ENCODE measurements at regions not wholly inside any gene's neighbourhood (a gene's known extent, or its start where the extent isn't known, plus 50 kb on each side); places are given as distances from the start of the nearest gene placed in this dataset.

DNA sequence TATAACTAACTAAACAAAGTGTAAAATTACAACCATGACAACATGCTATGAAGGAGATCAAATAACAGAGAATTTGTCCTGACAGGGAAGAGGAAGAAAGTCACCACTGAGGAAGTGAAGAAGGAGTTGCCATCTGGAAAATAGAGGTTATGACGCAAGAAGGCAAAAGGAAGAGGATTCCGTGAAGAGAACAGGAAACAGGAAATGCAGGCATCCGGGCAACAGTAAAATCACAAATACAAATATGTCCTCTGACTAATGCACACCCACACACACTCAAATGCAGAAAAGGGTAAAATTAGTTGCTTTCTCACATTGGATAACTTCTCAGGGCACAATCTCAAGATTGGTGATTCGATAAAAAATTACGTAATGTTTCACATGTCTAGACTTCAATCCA lies 278.4 kb downstream of the TMX3 start:
- intact Hi-C loops (cut with DNase I; ENCODE audit: low total_unique reads): no loop called here
- WGBS, 2 donors: 31 to 46% methylated on average over 5 of the region's 5 CpGs
- no peak for TF ChIP-seq POLR2A (IDR thresholded peaks at IDR 0.05)
- TF ChIP-seq, protein P1, sequence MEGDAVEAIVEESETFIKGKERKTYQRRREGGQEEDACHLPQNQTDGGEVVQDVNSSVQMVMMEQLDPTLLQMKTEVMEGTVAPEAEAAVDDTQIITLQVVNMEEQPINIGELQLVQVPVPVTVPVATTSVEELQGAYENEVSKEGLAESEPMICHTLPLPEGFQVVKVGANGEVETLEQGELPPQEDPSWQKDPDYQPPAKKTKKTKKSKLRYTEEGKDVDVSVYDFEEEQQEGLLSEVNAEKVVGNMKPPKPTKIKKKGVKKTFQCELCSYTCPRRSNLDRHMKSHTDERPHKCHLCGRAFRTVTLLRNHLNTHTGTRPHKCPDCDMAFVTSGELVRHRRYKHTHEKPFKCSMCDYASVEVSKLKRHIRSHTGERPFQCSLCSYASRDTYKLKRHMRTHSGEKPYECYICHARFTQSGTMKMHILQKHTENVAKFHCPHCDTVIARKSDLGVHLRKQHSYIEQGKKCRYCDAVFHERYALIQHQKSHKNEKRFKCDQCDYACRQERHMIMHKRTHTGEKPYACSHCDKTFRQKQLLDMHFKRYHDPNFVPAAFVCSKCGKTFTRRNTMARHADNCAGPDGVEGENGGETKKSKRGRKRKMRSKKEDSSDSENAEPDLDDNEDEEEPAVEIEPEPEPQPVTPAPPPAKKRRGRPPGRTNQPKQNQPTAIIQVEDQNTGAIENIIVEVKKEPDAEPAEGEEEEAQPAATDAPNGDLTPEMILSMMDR (IDR thresholded peaks at IDR 0.05): no peak
- no peak for DNase-seq (ENCODE audit: low spot score in 2 of 2)
- H3K4me3 ChIP-seq (ENCODE audit: low read depth, poor library complexity, severe bottlenecking): no peak overlapping the region

DNA sequence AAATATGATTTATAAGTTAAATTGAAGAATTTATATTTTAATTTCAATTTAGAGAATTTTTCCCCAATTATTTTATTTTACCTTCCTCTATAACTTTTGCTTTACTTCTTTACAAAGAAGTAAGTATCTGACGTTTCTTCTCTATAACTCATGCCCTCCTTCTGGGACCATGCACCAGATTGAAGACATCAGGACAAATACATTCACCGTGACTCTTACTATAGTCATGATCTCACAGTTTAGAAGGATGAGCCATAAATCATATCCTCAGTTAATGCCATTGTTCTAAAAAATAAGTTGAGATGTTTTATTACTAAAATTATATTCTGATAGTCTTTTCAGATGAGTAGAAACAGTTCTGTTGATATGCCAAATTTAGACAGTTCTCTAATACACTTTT lies 279.3 kb downstream of the TMX3 start:
- DNase-seq (ENCODE audit: low spot score in 2 of 2): no peak
- WGBS, 2 donors: 63 to 71% methylated on average over 2 of the region's 2 CpGs
- no peak overlapping the region for H3K4me3 ChIP-seq (ENCODE audit: low read depth, poor library complexity, severe bottlenecking)
- intact Hi-C loops (cut with DNase I; ENCODE audit: low total_unique reads): no loop called here
- TF ChIP-seq POLR2A (IDR thresholded peaks at IDR 0.05): no peak
- TF ChIP-seq, protein P1 (IDR thresholded peaks at IDR 0.05): no peak

DNA sequence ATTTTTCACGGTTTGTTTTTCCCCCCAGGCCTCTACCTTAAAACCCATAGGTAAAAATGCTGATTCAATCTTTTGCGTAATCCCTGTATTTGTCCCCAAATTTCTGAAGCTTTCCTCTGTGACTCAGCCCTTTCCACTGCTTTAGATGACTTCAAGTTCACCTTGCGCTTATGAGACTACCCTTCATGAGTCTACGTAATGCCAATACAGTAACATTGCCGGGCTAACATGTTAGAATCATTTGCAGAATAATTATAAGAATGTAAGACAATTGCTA lies 283.0 kb downstream of the TMX3 start:
- no peak for DNase-seq (ENCODE audit: low spot score in 2 of 2)
- intact Hi-C loops (cut with DNase I; ENCODE audit: low total_unique reads): no loop called here
- no peak overlapping the region for H3K4me3 ChIP-seq (ENCODE audit: low read depth, poor library complexity, severe bottlenecking)
- WGBS, 2 donors: 77 to 86% methylated on average over 5 of the region's 5 CpGs
- TF ChIP-seq, protein P1 (IDR thresholded peaks at IDR 0.05): no peak
- no peak for TF ChIP-seq POLR2A (IDR thresholded peaks at IDR 0.05)

DNA sequence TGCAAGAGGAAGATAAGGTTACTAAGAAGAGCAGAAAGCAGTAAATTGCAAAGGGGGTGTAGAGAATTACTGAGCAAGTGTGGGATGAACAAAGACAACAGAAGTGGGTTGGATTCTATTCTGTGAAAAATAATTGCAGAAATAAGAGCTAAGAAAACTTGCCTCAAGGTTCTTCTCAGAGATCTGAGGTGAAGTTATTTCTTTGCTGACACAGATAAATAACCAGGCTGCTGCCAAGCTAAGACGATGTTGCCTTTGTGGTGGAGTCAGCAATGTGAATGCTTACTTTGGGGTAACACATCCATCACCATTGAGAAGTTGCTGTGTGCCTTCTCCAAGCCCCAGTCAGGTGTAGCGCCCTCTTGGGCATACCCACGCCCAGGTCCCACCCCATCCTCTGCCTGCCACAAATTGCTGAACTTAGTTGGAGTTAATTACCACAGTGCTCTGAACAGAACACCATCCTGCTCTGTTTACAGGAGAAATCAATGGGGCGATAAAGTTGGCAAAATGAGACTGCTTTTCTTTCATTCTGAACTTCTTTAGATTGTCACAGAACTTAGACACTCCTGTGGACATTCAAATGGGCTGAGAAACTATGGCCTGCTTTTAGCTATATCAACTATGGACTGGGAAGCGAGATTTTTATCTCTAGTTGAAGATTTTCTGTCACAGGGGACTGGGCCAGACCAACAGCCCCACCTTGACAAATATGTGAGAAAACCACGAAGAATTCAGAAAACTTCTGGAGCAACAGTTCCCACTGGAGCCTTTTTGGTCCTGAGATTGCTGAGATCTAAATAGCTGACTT lies 283.6 kb downstream of the TMX3 start:
- no peak for DNase-seq (ENCODE audit: low spot score in 2 of 2)
- no peak for TF ChIP-seq POLR2A (IDR thresholded peaks at IDR 0.05)
- TF ChIP-seq, protein P1 (IDR thresholded peaks at IDR 0.05): no peak
- 65 to 68% methylated on average over 6 of the region's 6 CpGs for WGBS, 2 donors
- intact Hi-C loops (cut with DNase I; ENCODE audit: low total_unique reads): no loop called here
- H3K4me3 ChIP-seq (ENCODE audit: low read depth, poor library complexity, severe bottlenecking): no peak overlapping the region

DNA sequence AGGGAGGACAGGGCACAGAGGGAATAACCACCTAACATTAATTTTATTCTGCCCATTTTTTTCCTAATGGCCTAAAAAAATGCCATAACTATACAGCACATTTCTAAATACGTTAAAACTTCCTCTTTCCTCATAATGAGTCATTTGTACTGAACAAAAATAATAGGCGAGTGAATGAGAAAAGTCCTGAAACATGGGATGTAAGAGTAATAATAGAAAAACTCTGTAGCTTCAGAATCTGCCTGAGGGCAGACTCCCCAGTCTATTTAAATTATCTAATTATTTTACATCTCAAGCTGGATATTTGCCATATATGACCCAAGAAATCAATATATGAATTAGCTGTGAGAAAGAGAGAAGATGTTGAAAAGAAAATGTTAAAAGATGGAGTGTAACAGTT lies 285.1 kb downstream of the TMX3 start:
- 47 to 67% methylated on average over 2 of the region's 2 CpGs for WGBS, 2 donors
- TF ChIP-seq, protein P1 (IDR thresholded peaks at IDR 0.05): no peak
- TF ChIP-seq POLR2A (IDR thresholded peaks at IDR 0.05): no peak
- no peak for DNase-seq (ENCODE audit: low spot score in 2 of 2)
- intact Hi-C loops (cut with DNase I; ENCODE audit: low total_unique reads): no loop called here
- H3K4me3 ChIP-seq (ENCODE audit: low read depth, poor library complexity, severe bottlenecking): no peak overlapping the region

DNA sequence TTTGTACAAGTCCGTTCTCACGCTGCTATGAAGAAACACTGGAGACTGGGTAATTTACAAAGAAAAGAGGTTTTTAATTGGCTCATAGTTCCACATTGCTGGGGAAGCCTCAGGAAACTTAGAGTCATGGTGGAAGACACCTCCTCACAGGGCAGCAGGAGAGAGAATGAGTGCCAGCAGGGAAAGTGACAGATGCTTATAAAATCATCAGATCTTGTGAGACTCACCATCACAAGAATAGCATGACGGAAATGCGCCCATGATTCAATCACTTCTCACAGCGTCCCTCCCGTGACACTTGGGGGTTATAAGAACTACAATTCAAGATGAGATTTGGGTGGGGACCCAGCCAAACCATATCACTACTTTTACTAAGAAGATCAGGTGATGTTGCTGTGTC lies 285.8 kb downstream of the TMX3 start:
- no peak overlapping the region for H3K4me3 ChIP-seq (ENCODE audit: low read depth, poor library complexity, severe bottlenecking)
- intact Hi-C loops (cut with DNase I; ENCODE audit: low total_unique reads): no loop called here
- WGBS, 2 donors: 88 to 90% methylated on average over 6 of the region's 6 CpGs

More for the DNA sequence above, 285.8 kb downstream of the TMX3 start:
- no peak for DNase-seq (ENCODE audit: low spot score in 2 of 2)
- TF ChIP-seq, protein P1 (IDR thresholded peaks at IDR 0.05): no peak
- TF ChIP-seq POLR2A (IDR thresholded peaks at IDR 0.05): no peak
